Adrenal gland (tissue), 9 donors: ENCODE measurements at regions not wholly inside any gene's neighbourhood (a gene's known extent, or its start where the extent isn't known, plus 50 kb on each side); places are given as distances from the start of the nearest gene placed in this dataset.

Experiments
- DNase-seq, 7 donors: peaks; one replicate each; pipeline ENCODE4 v3.0.0-alpha.2; 2019 to 2020
- H3K27ac ChIP-seq, 5 donors: fragments of 200-600 bp; sonication (generic) in 4 of 5; 1 replicate in 3 of 5; 2 replicates in 2 of 5; pipeline versions ENCODE4 v1.5.1 to v1.8.0; 2016 to 2020; ENCODE audit warnings: mild to moderate bottlenecking in 1 of 5
- H3K27me3 ChIP-seq: fragments of 200-600 bp; 2 replicates; pipeline ENCODE4 v1.8.0; 2021
- H3K36me3 ChIP-seq, 2 donors: fragments of 200-600 bp; replicated peaks in 1 of 2; 1 replicate in 1 of 2; 2 replicates in 1 of 2; pipeline versions ENCODE4 v1.5.1 to v1.8.0; 2018 to 2022
- H3K4me1 ChIP-seq, 2 donors: fragments of 200-600 bp; replicated peaks in 1 of 2; 1 replicate in 1 of 2; 2 replicates in 1 of 2; pipeline versions ENCODE4 v1.5.1 to v1.8.0; 2018 to 2021
- H3K4me3 ChIP-seq, 4 donors: fragments of 200-600 bp; sonication (generic) in 3 of 4; one replicate each; pipeline ENCODE4 v1.5.1; 2016 to 2018
- H3K9me3 ChIP-seq, 3 donors: fragments of 200-600 bp; sonication (generic) in 1 of 3; replicated peaks in 1 of 3; 1 replicate in 2 of 3; 2 replicates in 1 of 3; pipeline versions ENCODE4 v1.5.1 to v1.8.0; 2016 to 2021
- POLR2A ChIP-seq, 2 donors: fragments of 450-650 bp; IDR thresholded peaks; one replicate each; pipeline ENCODE4 v1.6.1; 2017; ENCODE audit warnings: antibody characterized with exemption in 2 of 2, mild to moderate bottlenecking in 2 of 2, moderate library complexity in 1 of 2
- WGBS, 4 donors: extraction: QIAGEN DNeasy Blood & Tissue Kit in 2 of 4; methylation state at CpG; one replicate each; pipeline versions ENCODE4 v1.1.5 to v1.1.7; 2013 to 2017; 5-methylcytosine and 5-hydroxymethylcytosine counted together
- intact Hi-C, 2 donors: fragments of 100-400 bp; cut with DNase I; formaldehyde crosslinking; loops; one replicate each; pipeline versions ENCODE4 v1.14.1 to v1.15.0; 2022 to 2023
- TF ChIP-seq, protein P1 (sequence below), 6 experiments: fragments of 450-650 bp in 4 of 6; fragments of 200-600 bp in 2 of 6; sonication (generic) in 1 of 6; IDR thresholded peaks; 1 replicate in 5 of 6; 2 replicates in 1 of 6; pipeline versions ENCODE4 v1.5.1 to v1.8.0; 2016 to 2021; ENCODE audit warnings: antibody characterized with exemption in 6 of 6, mild to moderate bottlenecking in 2 of 6, moderate library complexity in 1 of 6
- donor health status: healthy with polysubstance abuse.
- donor health status: Bipolar disorder and iron deficiency.
- donor health status: DM: yes; HTN: yes; CAD: no.
- donor health status: DM: no; HTN: no; CAD: no.
- donor health status: DM: no; HTN: no; CAD: no.

DNA sequence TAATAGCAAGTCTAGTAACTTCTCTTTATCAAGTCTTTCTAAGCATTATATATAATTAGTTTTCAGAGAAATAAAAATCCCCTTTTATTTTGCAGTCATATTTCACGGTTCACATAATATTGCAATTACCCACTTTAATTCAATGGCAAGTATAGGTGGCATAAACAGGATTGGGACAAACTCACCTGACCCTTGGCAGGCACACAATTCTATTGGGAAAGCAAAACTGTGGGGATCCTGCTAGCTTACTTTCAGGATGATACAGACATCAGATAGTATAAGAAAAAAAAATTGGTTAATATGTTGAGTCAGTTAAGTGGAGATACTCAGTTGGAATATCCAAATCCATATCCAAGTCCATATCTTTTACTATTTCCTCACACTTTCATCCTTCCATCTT, 294.8 kb downstream of the SNX13 start:
- WGBS, 4 donors: 90 to 97% (median 91%) methylated on average over 1 of the region's 1 CpG

DNA sequence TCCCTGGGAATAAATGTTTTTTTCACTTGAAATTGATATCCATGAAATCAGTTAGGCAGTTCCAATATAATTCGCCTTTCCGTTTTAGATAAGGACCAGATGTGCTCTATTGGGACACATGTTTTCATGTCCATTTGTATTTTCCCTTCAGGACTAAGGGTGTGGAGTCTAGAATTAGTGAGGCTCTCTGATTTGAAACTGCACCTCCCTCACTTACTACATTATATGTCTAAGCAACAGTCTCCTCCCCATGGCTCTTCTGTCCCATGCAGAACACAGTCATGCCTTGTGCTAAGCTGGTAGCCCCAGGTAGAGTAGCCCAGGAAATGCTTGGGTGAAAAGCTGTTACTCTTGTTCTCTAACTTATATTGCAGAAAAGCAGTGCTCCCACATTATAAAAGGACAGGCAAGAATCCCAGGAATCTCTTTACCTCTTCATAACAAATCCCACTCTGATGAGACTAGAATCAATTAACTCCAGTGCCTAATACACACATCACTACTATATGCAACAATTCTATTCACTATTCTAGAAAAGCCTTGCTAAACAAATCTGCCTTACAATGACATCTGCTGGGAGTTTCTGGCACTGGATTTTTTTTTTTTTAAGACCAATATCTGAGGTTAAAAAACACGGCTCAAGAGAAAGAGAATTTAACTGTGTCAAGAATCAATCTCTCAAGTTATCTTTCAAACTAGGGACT, 293.9 kb downstream of the SNX13 start:
- 49 to 58% (median 52%) methylated on average over 3 of the region's 3 CpGs for WGBS, 4 donors
- Histone ChIP-seq H3K36me3 (no peaks in the 10 kb centered on the region), H3K9me3 (no peaks in the 10 kb centered on the region), H3K27me3 (no peaks in the 10 kb centered on the region), H3K27ac (no peak overlapping the region), H3K4me1 (peaks cover 0 to 5% of the 10 kb centered on the region in 2 donors), H3K4me3 (no peak overlapping the region)
- intact Hi-C loops: loop anchor here in 1 of 2 donors (5.0 kb wide), 1 partner anchor 344 kb away; no protein-coding TSS in a partner anchor
- TF ChIP-seq, protein P1, sequence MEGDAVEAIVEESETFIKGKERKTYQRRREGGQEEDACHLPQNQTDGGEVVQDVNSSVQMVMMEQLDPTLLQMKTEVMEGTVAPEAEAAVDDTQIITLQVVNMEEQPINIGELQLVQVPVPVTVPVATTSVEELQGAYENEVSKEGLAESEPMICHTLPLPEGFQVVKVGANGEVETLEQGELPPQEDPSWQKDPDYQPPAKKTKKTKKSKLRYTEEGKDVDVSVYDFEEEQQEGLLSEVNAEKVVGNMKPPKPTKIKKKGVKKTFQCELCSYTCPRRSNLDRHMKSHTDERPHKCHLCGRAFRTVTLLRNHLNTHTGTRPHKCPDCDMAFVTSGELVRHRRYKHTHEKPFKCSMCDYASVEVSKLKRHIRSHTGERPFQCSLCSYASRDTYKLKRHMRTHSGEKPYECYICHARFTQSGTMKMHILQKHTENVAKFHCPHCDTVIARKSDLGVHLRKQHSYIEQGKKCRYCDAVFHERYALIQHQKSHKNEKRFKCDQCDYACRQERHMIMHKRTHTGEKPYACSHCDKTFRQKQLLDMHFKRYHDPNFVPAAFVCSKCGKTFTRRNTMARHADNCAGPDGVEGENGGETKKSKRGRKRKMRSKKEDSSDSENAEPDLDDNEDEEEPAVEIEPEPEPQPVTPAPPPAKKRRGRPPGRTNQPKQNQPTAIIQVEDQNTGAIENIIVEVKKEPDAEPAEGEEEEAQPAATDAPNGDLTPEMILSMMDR (IDR thresholded peaks at IDR 0.05): peak in 5 of 6 experiments; percentile 32 to 59 (median 52)
- TF ChIP-seq POLR2A (IDR thresholded peaks at IDR 0.05): no peak
- no peak for DNase-seq

More for the DNA sequence above, 294.8 kb downstream of the SNX13 start:
- intact Hi-C loops: loop anchor here in 1 of 2 donors (5.0 kb wide), 1 partner anchor 343 kb away; no protein-coding TSS in a partner anchor
- Histone ChIP-seq H3K4me1 (no peaks in the 10 kb centered on the region), H3K36me3 (no peaks in the 10 kb centered on the region), H3K27me3 (no peaks in the 10 kb centered on the region), H3K4me3 (no peak overlapping the region), H3K27ac (no peak overlapping the region), H3K9me3 (no peaks in the 10 kb centered on the region)
- no peak for DNase-seq
- TF ChIP-seq, protein P1 (IDR thresholded peaks at IDR 0.05): no peak
- no peak for TF ChIP-seq POLR2A (IDR thresholded peaks at IDR 0.05)

DNA sequence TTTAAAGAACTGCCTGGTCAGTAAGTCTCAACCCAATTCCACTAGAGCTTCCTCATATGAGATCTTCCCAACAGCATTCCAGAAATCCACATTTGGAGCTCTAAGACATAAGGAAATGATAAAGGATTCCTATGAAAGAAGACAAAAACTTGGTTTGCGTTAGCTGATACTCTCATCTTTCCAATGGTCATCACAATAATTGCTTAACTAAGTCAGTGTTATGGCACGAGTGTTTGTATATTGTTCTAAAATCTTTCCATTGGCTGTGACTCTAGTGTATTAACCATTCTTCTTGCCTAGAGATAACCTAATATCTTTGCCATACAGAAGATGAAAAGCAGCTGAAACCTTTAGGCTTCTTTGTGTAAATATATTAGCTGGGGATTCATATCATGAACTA, 289.0 kb downstream of the SNX13 start:
- Histone ChIP-seq H3K4me1 (peaks cover 4 to 17% of the 10 kb centered on the region in 2 donors), H3K27ac (peak overlapping the region in 4 of 5 donors; percentile 18 to 76 (median 71)), H3K9me3 (no peaks in the 10 kb centered on the region), H3K36me3 (no peaks in the 10 kb centered on the region), H3K27me3 (no peaks in the 10 kb centered on the region), H3K4me3 (no peak overlapping the region)
- DNase-seq: no peak
- no peak for TF ChIP-seq POLR2A (IDR thresholded peaks at IDR 0.05)
- TF ChIP-seq, protein P1 (IDR thresholded peaks at IDR 0.05): no peak
- intact Hi-C loops: no loop called here
- WGBS, 4 donors: 70 to 85% (median 83%) methylated on average over 2 of the region's 2 CpGs

GRCh38 chr7:17651863-17652385, 288.4 kb downstream of the SNX13 start:
- H3K27ac ChIP-seq: peak overlapping the region; percentile 54 to 83 (median 70)
- intact Hi-C loops: no loop called here
- no peaks in the 10 kb centered on the region for H3K27me3 ChIP-seq
- WGBS, 4 donors: 27 to 39% (median 33%) methylated on average over 4 of the region's 4 CpGs
- peaks cover 4 to 17% of the 10 kb centered on the region in 2 donors for H3K4me1 ChIP-seq
- no peaks in the 10 kb centered on the region for H3K36me3 ChIP-seq
- peak in 4 of 7 donors; percentile 22 to 66 (median 35) for DNase-seq
- H3K9me3 ChIP-seq: no peaks in the 10 kb centered on the region
- H3K4me3 ChIP-seq: no peak overlapping the region
- peak in 1 of 2 donors; percentile 19 for TF ChIP-seq POLR2A (IDR thresholded peaks at IDR 0.05)
- TF ChIP-seq, protein P1 (IDR thresholded peaks at IDR 0.05): peak in 5 of 6 experiments; percentile 54 to 70 (median 67)
